SH-SY5Y (cell line): ENCODE measurements at regions not wholly inside any gene's neighbourhood (a gene's known extent, or its start where the extent isn't known, plus 50 kb on each side); places are given as distances from the start of the nearest gene placed in this dataset.

Experiments used
- GATA2 ChIP-seq: IDR thresholded peaks from 2 replicates; pipeline ENCODE4 v1.6.1; 2011; ENCODE audit warnings: mild to moderate bottlenecking, low read depth, low read length
- GATA3 ChIP-seq: IDR thresholded peaks from 2 replicates; pipeline ENCODE4 v1.6.1; 2011; ENCODE audit warnings: low read depth, mild to moderate bottlenecking, low read length, moderate library complexity

- no peak for TF ChIP-seq GATA3
Observed at GRCh38 chr2:61737841-61738240, 116.0 kb downstream of the FAM161A start.

GRCh38 chr2:61736953-61737352 is 116.9 kb downstream of the FAM161A start:
- TF ChIP-seq GATA3 = no peak
- TF ChIP-seq GATA2 = no peak

- TF ChIP-seq GATA2 (no peak), GATA3 (no peak)
Observed at GRCh38 chr2:61733563-61733962, 120.3 kb downstream of the FAM161A start.

GRCh38 chr2:61732787-61733186 is 121.1 kb downstream of the FAM161A start:
- no peak for TF ChIP-seq GATA2
- no peak for TF ChIP-seq GATA3

GRCh38 chr2:61727746-61728145 is 126.1 kb downstream of the FAM161A start:
- TF ChIP-seq GATA3 (no peak), GATA2 (no peak)

- TF ChIP-seq GATA2 = no peak
- no peak for TF ChIP-seq GATA3
Observed at GRCh38 chr2:61726456-61727209, 127.2 kb downstream of the FAM161A start.

- TF ChIP-seq GATA3 (no peak), GATA2 (no peak)
Observed at GRCh38 chr2:61722800-61723199, 131.1 kb downstream of the FAM161A start.

- TF ChIP-seq GATA3 (no peak), GATA2 (no peak)
Observed at GRCh38 chr2:61722318-61722717, 131.5 kb downstream of the FAM161A start.

GRCh38 chr2:61721382-61721781 is 132.5 kb downstream of the FAM161A start:
- TF ChIP-seq GATA2 (no peak), GATA3 (no peak)

GRCh38 chr2:61720911-61721310 is 132.9 kb downstream of the FAM161A start:
- TF ChIP-seq GATA2 (no peak), GATA3 (no peak)

GRCh38 chr2:61718965-61719364 is 134.9 kb downstream of the FAM161A start:
- no peak for TF ChIP-seq GATA3
- no peak for TF ChIP-seq GATA2

GRCh38 chr2:61715506-61715905 is 138.4 kb downstream of the FAM161A start:
- TF ChIP-seq GATA3 (no peak), GATA2 (no peak)

GRCh38 chr2:61714210-61714609 is 139.7 kb downstream of the FAM161A start:
- no peak for TF ChIP-seq GATA2
- no peak for TF ChIP-seq GATA3

GRCh38 chr2:61713457-61713856 is 140.4 kb downstream of the FAM161A start:
- TF ChIP-seq GATA3 = no peak
- no peak for TF ChIP-seq GATA2

GRCh38 chr2:61712060-61712459 is 141.8 kb downstream of the FAM161A start:
- TF ChIP-seq GATA3 (no peak), GATA2 (no peak)

- TF ChIP-seq GATA3 (no peak), GATA2 (no peak)
Observed at GRCh38 chr2:61710711-61711110, 143.1 kb downstream of the FAM161A start.
